LoVo (cell line): ENCODE measurements at regions not wholly inside any gene's neighbourhood (a gene's known extent, or its start where the extent isn't known, plus 50 kb on each side); places are given as distances from the start of the nearest gene placed in this dataset.
"Not testable (repeated sequence)": the region's sequence is repeated elsewhere in the genome, so short reads cannot be mapped to it uniquely, and the experiment has no call there.

Experiments
- DNase-seq: peaks from one replicate; pipeline ENCODE4 v3.0.0-alpha.2; 2016; ENCODE audit warnings: low spot score

- no peak for DNase-seq
Observed at GRCh38 chr1:221527302-221527701, 214.6 kb downstream of the DUSP10 start.

GRCh38 chr1:221527886-221528624 is 213.8 kb downstream of the DUSP10 start:
- DNase-seq: no peak

- not testable (repeated sequence) for DNase-seq
Observed at GRCh38 chr1:221530159-221530558, 211.7 kb downstream of the DUSP10 start.

- no peak for DNase-seq
Observed at GRCh38 chr1:221530791-221531190, 211.1 kb downstream of the DUSP10 start.

GRCh38 chr1:221532071-221532773 is 209.7 kb downstream of the DUSP10 start:
- DNase-seq: no peak

GRCh38 chr1:221541296-221541695 is 200.6 kb downstream of the DUSP10 start:
- DNase-seq: no peak

- DNase-seq: no peak
Observed at GRCh38 chr1:221543529-221544120, 198.3 kb downstream of the DUSP10 start.

GRCh38 chr1:221548942-221549341 is 192.9 kb downstream of the DUSP10 start:
- DNase-seq: no peak

GRCh38 chr1:221549815-221550214 is 192.1 kb downstream of the DUSP10 start:
- no peak for DNase-seq

- not testable (repeated sequence) for DNase-seq
Observed at GRCh38 chr1:221552792-221553191, 189.1 kb downstream of the DUSP10 start.

- no peak for DNase-seq
Observed at GRCh38 chr1:221555689-221556433, 186.0 kb downstream of the DUSP10 start.

- no peak for DNase-seq
Observed at GRCh38 chr1:221556435-221556834, 185.5 kb downstream of the DUSP10 start.

GRCh38 chr1:221557013-221557412 is 184.9 kb downstream of the DUSP10 start:
- no peak for DNase-seq

- no peak for DNase-seq
Observed at GRCh38 chr1:221558396-221558795, 183.5 kb downstream of the DUSP10 start.

- no peak for DNase-seq
Observed at GRCh38 chr1:221559911-221560310, 182.0 kb downstream of the DUSP10 start.

GRCh38 chr1:221562542-221563475 is 179.1 kb downstream of the DUSP10 start:
- DNase-seq: no peak

- DNase-seq: no peak
Observed at GRCh38 chr1:221563476-221563921, 178.4 kb downstream of the DUSP10 start.

- DNase-seq: no peak
Observed at GRCh38 chr1:221564891-221565290, 177.0 kb downstream of the DUSP10 start.

GRCh38 chr1:221565711-221566110 is 176.2 kb downstream of the DUSP10 start:
- DNase-seq: no peak

- DNase-seq: no peak
Observed at GRCh38 chr1:221567859-221568507, 173.9 kb downstream of the DUSP10 start.

- no peak for DNase-seq
Observed at GRCh38 chr1:221573756-221574155, 168.1 kb downstream of the DUSP10 start.
